ENCODE measurements at regions not wholly inside any gene's neighbourhood (a gene's known extent, or its start where the extent isn't known, plus 50 kb on each side); places are given as distances from the start of the nearest gene placed in this dataset.
"Not testable (repeated sequence)": the region's sequence is repeated elsewhere in the genome, so short reads cannot be mapped to it uniquely, and the experiment has no call there.

DNA sequence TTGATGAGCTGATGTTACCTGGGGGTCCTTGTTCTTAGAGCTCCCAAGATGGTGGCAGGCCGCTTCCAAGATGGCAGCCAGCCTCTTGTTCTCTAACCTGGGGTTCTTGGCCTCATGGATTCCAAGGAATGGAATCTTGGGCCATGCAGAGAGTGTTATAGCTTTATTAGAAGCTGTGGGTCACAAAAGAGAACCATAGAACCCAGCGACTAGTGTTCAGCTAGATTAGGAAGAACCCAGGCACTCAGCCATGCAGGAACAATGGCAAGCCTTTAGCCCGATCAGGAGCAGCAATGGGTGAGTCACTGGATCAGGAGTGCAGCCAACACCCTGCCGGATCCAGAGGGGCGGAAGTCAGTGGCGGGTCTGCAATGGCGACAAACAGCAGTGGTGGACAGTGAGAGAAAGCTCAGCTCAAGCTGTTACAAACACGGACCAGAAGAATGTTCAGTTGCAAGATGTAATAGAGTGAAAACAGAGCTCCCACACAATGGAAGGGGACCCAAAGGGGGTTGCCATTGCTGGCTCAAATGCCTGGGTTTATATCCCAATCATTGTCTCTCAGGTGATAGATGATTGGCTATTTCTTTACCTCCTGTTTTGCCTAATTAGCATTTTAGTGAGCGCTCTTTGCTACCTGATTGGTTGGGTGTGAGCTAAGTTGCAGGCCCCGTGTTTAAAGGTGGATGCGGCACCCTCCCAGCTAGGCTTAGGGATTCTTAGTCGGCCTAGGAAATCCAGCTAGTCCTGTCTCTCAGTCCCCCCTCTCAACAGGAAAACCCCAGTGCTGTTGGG is 58.2 kb upstream of the CSF1 start:
- TF ChIP-seq POLR2AphosphoS5, CTCF (IDR thresholded peaks at IDR 0.05): not testable (repeated sequence)
